ENCODE measurements at regions not wholly inside any gene's neighbourhood (a gene's known extent, or its start where the extent isn't known, plus 50 kb on each side); places are given as distances from the start of the nearest gene placed in this dataset.

DNA sequence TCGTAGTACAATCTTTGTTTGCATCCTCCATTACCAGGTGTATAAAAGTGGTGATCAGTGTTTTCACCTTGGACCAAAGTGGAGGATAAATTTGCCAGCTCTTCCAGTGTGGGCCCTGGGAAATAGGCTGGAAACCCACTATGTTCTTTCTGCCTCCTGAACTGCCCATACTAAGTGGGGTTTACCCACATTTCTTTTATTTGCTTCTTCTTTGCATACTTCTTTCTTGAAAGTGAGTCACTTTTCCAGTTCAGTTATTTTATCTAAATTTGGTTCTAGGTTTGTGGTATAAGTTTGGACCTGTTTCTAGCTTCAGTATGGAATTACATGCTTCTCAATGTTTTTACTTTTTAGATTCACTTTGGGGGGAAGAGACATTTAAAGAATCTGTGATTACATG lies 126.2 kb upstream of the ACBD5 start:
- TF ChIP-seq ZNF600 (tag by site-specific recombination; IDR thresholded peaks at IDR 0.05), result no peak
- TF ChIP-seq ZSCAN16 (tag by site-specific recombination; IDR thresholded peaks at IDR 0.05), result no peak
- TF ChIP-seq IKZF3 (tag by site-specific recombination; IDR thresholded peaks at IDR 0.05), result no peak
- TF ChIP-seq ZNF24 (tag by site-specific recombination; IDR thresholded peaks at IDR 0.05), result no peak

Measured in HEK293 (cell line).